Parathyroid adenoma (tissue), 2 donors: ENCODE measurements at regions not wholly inside any gene's neighbourhood (a gene's known extent, or its start where the extent isn't known, plus 50 kb on each side); places are given as distances from the start of the nearest gene placed in this dataset.

Experiments used
- H2AFZ ChIP-seq: fragments of 300-600 bp; sonication (generic); one replicate; pipeline ENCODE4 v1.7.0; 2017; ENCODE audit warnings: antibody characterized with exemption, mild to moderate bottlenecking
- H3K27ac ChIP-seq: fragments of 300-600 bp; sonication (generic); one replicate; pipeline ENCODE4 v1.7.0; 2017
- H3K27me3 ChIP-seq: fragments of 300-600 bp; sonication (generic); one replicate; pipeline ENCODE4 v1.7.0; 2017; ENCODE audit warnings: low read length; ENCODE audit not compliant: control insufficient read depth, insufficient read depth
- H3K36me3 ChIP-seq: fragments of 300-600 bp; sonication (generic); one replicate; pipeline ENCODE4 v1.7.0; 2017; ENCODE audit warnings: low read length; ENCODE audit not compliant: control insufficient read depth, insufficient read depth
- H3K4me1 ChIP-seq: fragments of 300-600 bp; sonication (generic); one replicate; pipeline ENCODE4 v1.7.0; 2017; ENCODE audit warnings: control low read depth
- H3K4me2 ChIP-seq: fragments of 300-600 bp; sonication (generic); one replicate; pipeline ENCODE4 v1.7.0; 2017; ENCODE audit warnings: low read length
- H3K4me3 ChIP-seq: fragments of 300-600 bp; sonication (generic); one replicate; pipeline ENCODE4 v1.7.0; 2017; ENCODE audit warnings: low read depth, low read length
- H3K79me2 ChIP-seq: fragments of 300-600 bp; sonication (generic); one replicate; pipeline ENCODE4 v1.7.0; 2017; ENCODE audit warnings: control low read depth
- H3K9ac ChIP-seq: fragments of 300-600 bp; sonication (generic); one replicate; pipeline ENCODE4 v1.7.0; 2017; ENCODE audit warnings: mild to moderate bottlenecking
- H3K9me3 ChIP-seq: fragments of 300-600 bp; sonication (generic); one replicate; pipeline ENCODE4 v1.7.0; 2017; ENCODE audit warnings: low read length; ENCODE audit not compliant: control insufficient read depth
- TF ChIP-seq, protein P1 (sequence below): fragments of 300-600 bp; sonication (generic); IDR thresholded peaks from one replicate; pipeline ENCODE4 v1.7.0; 2017; ENCODE audit warnings: antibody characterized with exemption, mild to moderate bottlenecking
- donor health status: primary hyperparathyroidism.

GRCh38 chr4:24322995-24323394, 261.4 kb downstream of the DHX15 start:
- Histone ChIP-seq H3K4me1 (no peaks in the 10 kb centered on the region), H3K27me3 (no peaks in the 10 kb centered on the region), H3K36me3 (no peaks in the 10 kb centered on the region), H3K9me3 (no peaks in the 10 kb centered on the region), H3K79me2 (no peaks in the 10 kb centered on the region), H3K27ac (no peak overlapping the region), H3K4me3 (no peak overlapping the region), H3K9ac (no peak overlapping the region), H3K4me2 (no peak overlapping the region), H2AFZ (no peak overlapping the region)
- TF ChIP-seq, protein P1, sequence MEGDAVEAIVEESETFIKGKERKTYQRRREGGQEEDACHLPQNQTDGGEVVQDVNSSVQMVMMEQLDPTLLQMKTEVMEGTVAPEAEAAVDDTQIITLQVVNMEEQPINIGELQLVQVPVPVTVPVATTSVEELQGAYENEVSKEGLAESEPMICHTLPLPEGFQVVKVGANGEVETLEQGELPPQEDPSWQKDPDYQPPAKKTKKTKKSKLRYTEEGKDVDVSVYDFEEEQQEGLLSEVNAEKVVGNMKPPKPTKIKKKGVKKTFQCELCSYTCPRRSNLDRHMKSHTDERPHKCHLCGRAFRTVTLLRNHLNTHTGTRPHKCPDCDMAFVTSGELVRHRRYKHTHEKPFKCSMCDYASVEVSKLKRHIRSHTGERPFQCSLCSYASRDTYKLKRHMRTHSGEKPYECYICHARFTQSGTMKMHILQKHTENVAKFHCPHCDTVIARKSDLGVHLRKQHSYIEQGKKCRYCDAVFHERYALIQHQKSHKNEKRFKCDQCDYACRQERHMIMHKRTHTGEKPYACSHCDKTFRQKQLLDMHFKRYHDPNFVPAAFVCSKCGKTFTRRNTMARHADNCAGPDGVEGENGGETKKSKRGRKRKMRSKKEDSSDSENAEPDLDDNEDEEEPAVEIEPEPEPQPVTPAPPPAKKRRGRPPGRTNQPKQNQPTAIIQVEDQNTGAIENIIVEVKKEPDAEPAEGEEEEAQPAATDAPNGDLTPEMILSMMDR, result no peak

- no peak overlapping the region for H3K27ac ChIP-seq
- H3K36me3 ChIP-seq, result no peaks in the 10 kb centered on the region
- no peaks in the 10 kb centered on the region for H3K9me3 ChIP-seq
- no peak overlapping the region for H3K4me2 ChIP-seq
- H3K79me2 ChIP-seq, result no peaks in the 10 kb centered on the region
- H3K4me3 ChIP-seq, result no peak overlapping the region
- TF ChIP-seq, protein P1, result no peak
- no peak overlapping the region for H3K9ac ChIP-seq
- H3K4me1 ChIP-seq, result no peaks in the 10 kb centered on the region
- H3K27me3 ChIP-seq, result no peaks in the 10 kb centered on the region
- no peak overlapping the region for H2AFZ ChIP-seq
Observed at GRCh38 chr4:24322511-24322910, 261.8 kb downstream of the DHX15 start.

- Histone ChIP-seq H3K27me3 (no peaks in the 10 kb centered on the region), H3K27ac (no peak overlapping the region), H3K4me1 (no peaks in the 10 kb centered on the region), H3K9ac (no peak overlapping the region), H3K36me3 (no peaks in the 10 kb centered on the region), H3K4me2 (no peak overlapping the region), H3K4me3 (no peak overlapping the region), H3K9me3 (no peaks in the 10 kb centered on the region), H2AFZ (no peak overlapping the region), H3K79me2 (no peaks in the 10 kb centered on the region)
- TF ChIP-seq, protein P1, result no peak
Observed at GRCh38 chr4:24321616-24322015, 262.7 kb downstream of the DHX15 start.

- H3K9me3 ChIP-seq, result no peaks in the 10 kb centered on the region
- H3K4me3 ChIP-seq, result no peak overlapping the region
- TF ChIP-seq, protein P1, result no peak
- H3K27ac ChIP-seq, result no peak overlapping the region
- H2AFZ ChIP-seq, result no peak overlapping the region
- no peaks in the 10 kb centered on the region for H3K27me3 ChIP-seq
- no peak overlapping the region for H3K4me2 ChIP-seq
- no peaks in the 10 kb centered on the region for H3K4me1 ChIP-seq
- no peaks in the 10 kb centered on the region for H3K36me3 ChIP-seq
- no peaks in the 10 kb centered on the region for H3K79me2 ChIP-seq
- no peak overlapping the region for H3K9ac ChIP-seq
Observed at GRCh38 chr4:24321131-24321530, 263.2 kb downstream of the DHX15 start.

DNA sequence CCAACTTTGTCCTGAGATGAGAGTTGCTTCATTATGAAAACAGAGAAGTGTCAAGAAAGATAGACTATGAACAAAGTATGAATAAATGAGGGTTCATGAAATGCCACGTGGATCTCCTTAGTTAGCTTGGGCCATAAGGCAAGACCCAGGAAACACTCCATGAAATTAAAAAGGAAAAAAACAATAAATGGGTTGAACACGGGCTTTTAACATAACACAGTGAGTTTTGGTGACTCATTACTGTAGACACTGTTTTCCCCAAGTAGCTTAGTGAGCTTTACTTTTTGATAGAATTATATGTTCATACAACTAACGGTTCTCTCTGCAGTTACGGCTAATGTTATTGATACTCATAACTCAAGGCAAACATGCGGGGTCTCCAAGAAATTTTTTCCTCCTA, 265.0 kb downstream of the DHX15 start:
- no peak overlapping the region for H3K4me2 ChIP-seq
- no peaks in the 10 kb centered on the region for H3K79me2 ChIP-seq
- TF ChIP-seq, protein P1, result no peak
- H3K4me3 ChIP-seq, result no peak overlapping the region
- H3K4me1 ChIP-seq, result no peaks in the 10 kb centered on the region
- H3K27me3 ChIP-seq, result no peaks in the 10 kb centered on the region
- H3K9me3 ChIP-seq, result no peaks in the 10 kb centered on the region
- no peak overlapping the region for H3K9ac ChIP-seq
- H2AFZ ChIP-seq, result no peak overlapping the region
- no peaks in the 10 kb centered on the region for H3K36me3 ChIP-seq
- no peak overlapping the region for H3K27ac ChIP-seq
